K562 (cell line): ENCODE measurements at regions not wholly inside any gene's neighbourhood (a gene's known extent, or its start where the extent isn't known, plus 50 kb on each side); places are given as distances from the start of the nearest gene placed in this dataset.

Experiments
- EGR1 ChIP-seq: fragments of 450-650 bp; conservative IDR thresholded peaks from 2 replicates; pipeline ENCODE4 v1.6.1; 2017; ENCODE audit warnings: mild to moderate bottlenecking
- HDGF ChIP-seq: fragments of 450-650 bp; IDR thresholded peaks from 2 replicates; pipeline ENCODE4 v1.6.1; 2016
- IRF2 ChIP-seq: sonication (generic); formaldehyde crosslinking; IDR thresholded peaks from 2 replicates; pipeline ENCODE4 v1.8.1; 2022; ENCODE audit warnings: mild to moderate bottlenecking, missing genetic modification reagents
- JUNB ChIP-seq: fragments of 450-650 bp; formaldehyde crosslinking; conservative IDR thresholded peaks from 2 replicates; pipeline ENCODE4 v1.4.0; 2020; ENCODE audit warnings: mild to moderate bottlenecking
- NCOA6 ChIP-seq: fragments of 450-650 bp; IDR thresholded peaks from 2 replicates; pipeline ENCODE4 v1.6.1; 2017; ENCODE audit warnings: mild to moderate bottlenecking
- NUFIP1 ChIP-seq: fragments of 450-650 bp; IDR thresholded peaks from 2 replicates; pipeline ENCODE4 v1.6.1; 2018; ENCODE audit not compliant: partially characterized antibody
- ZNF121 ChIP-seq: sonication (generic); formaldehyde crosslinking; conservative IDR thresholded peaks from 2 replicates; pipeline ENCODE4 v1.8.0; 2022; ENCODE audit warnings: missing genetic modification reagents
- ZNF583 ChIP-seq: fragments of 250-450 bp; sonication (Bioruptor Pico); IDR thresholded peaks from 2 replicates; pipeline ENCODE4 v1.4.0; 2020
- ZNF785 ChIP-seq: fragments of 250-450 bp; sonication (Bioruptor Pico); IDR thresholded peaks from 2 replicates; pipeline ENCODE4 v1.4.0; 2020; ENCODE audit warnings: mild to moderate bottlenecking
- ZNF830 ChIP-seq: fragments of 250-450 bp; sonication (Bioruptor Pico); IDR thresholded peaks from 2 replicates; pipeline ENCODE4 v1.5.0; 2021; ENCODE audit warnings: mild to moderate bottlenecking
- TF ChIP-seq, protein P1 (sequence below): fragments of 450-650 bp; conservative IDR thresholded peaks from 2 replicates; pipeline ENCODE4 v1.6.1; 2016; ENCODE audit warnings: missing genetic modification characterization, low read depth, mild to moderate bottlenecking, control low read depth, missing compliant biosample characterization
- TF ChIP-seq, protein P2 (sequence below), 3 experiments: IDR thresholded peaks in 2 of 3; conservative IDR thresholded peaks in 1 of 3; 2 replicates each; pipeline ENCODE4 v1.5.1; 2011 to 2012; ENCODE audit warnings: low read length in 3 of 3, mild to moderate bottlenecking in 3 of 3, control low read depth in 2 of 3, improper control_type of control experiment in 1 of 3, inconsistent platforms in 1 of 3, low read depth in 1 of 3, mixed read lengths in 1 of 3, moderate library complexity in 1 of 3; ENCODE audit not compliant: insufficient read depth in 2 of 3

DNA sequence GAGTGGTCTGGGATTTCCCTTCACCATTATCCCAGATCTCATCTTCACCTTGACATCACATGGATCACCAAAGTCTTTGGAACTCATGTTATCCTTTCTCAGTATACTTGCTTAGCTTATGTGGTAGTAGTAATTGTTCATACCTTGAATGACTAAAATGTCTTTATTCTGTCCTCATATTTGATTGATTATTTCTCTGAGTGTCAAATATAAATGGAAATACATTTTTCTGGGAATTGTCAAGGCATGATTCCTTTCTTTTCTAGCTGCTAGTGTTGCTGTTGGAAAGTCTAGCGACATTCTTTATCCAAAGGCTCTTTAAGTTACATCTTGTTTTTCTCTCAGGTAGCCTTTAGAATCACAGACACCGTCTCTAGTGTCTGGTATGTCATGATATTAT is 334.4 kb downstream of the CMPK2 start:
- TF ChIP-seq NUFIP1 = no peak
- TF ChIP-seq, protein P1, sequence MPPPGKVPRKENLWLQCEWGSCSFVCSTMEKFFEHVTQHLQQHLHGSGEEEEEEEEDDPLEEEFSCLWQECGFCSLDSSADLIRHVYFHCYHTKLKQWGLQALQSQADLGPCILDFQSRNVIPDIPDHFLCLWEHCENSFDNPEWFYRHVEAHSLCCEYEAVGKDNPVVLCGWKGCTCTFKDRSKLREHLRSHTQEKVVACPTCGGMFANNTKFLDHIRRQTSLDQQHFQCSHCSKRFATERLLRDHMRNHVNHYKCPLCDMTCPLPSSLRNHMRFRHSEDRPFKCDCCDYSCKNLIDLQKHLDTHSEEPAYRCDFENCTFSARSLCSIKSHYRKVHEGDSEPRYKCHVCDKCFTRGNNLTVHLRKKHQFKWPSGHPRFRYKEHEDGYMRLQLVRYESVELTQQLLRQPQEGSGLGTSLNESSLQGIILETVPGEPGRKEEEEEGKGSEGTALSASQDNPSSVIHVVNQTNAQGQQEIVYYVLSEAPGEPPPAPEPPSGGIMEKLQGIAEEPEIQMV (tag) = no peak
- no peak for TF ChIP-seq IRF2
- TF ChIP-seq EGR1 = no peak
- TF ChIP-seq HDGF = no peak
- no peak for TF ChIP-seq ZNF121 (CRISPR knock-in tag)
- no peak for TF ChIP-seq ZNF583 (CRISPR knock-in tag)
- TF ChIP-seq NCOA6 = no peak
- no peak for TF ChIP-seq ZNF785 (CRISPR knock-in tag)
- TF ChIP-seq, protein P2, sequence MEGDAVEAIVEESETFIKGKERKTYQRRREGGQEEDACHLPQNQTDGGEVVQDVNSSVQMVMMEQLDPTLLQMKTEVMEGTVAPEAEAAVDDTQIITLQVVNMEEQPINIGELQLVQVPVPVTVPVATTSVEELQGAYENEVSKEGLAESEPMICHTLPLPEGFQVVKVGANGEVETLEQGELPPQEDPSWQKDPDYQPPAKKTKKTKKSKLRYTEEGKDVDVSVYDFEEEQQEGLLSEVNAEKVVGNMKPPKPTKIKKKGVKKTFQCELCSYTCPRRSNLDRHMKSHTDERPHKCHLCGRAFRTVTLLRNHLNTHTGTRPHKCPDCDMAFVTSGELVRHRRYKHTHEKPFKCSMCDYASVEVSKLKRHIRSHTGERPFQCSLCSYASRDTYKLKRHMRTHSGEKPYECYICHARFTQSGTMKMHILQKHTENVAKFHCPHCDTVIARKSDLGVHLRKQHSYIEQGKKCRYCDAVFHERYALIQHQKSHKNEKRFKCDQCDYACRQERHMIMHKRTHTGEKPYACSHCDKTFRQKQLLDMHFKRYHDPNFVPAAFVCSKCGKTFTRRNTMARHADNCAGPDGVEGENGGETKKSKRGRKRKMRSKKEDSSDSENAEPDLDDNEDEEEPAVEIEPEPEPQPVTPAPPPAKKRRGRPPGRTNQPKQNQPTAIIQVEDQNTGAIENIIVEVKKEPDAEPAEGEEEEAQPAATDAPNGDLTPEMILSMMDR (IDR thresholded peaks at IDR 0.05 in 2 of 3, conservative IDR thresholded peaks at IDR 0.05 in 1 of 3; ENCODE audit: insufficient read depth in 2 of 3, low read depth in 1 of 3, low read length in 3 of 3) = no peak
- no peak for TF ChIP-seq JUNB (CRISPR knock-in tag)
- TF ChIP-seq ZNF830 = no peak
